Panc1 (cell line): ENCODE measurements at regions not wholly inside any gene's neighbourhood (a gene's known extent, or its start where the extent isn't known, plus 50 kb on each side); places are given as distances from the start of the nearest gene placed in this dataset.

Experiments
- POLR2AphosphoS5 ChIP-seq: IDR thresholded peaks from 2 replicates; pipeline ENCODE4 v1.6.1; 2012; ENCODE audit warnings: mild to moderate bottlenecking, low read depth, low read length, moderate library complexity
- REST ChIP-seq, 2 experiments: IDR thresholded peaks; 2 replicates each; pipeline ENCODE4 v1.6.1; 2011 to 2012; ENCODE audit warnings: low read depth in 2 of 2, control low read depth in 1 of 2, low read length in 1 of 2, mild to moderate bottlenecking in 1 of 2, moderate library complexity in 1 of 2; ENCODE audit not compliant: insufficient read depth in 1 of 2
- TF ChIP-seq, protein P1 (sequence below): fragments of 450-650 bp; IDR thresholded peaks from 2 replicates; pipeline ENCODE4 v1.5.1; 2017; ENCODE audit warnings: mild to moderate bottlenecking

DNA sequence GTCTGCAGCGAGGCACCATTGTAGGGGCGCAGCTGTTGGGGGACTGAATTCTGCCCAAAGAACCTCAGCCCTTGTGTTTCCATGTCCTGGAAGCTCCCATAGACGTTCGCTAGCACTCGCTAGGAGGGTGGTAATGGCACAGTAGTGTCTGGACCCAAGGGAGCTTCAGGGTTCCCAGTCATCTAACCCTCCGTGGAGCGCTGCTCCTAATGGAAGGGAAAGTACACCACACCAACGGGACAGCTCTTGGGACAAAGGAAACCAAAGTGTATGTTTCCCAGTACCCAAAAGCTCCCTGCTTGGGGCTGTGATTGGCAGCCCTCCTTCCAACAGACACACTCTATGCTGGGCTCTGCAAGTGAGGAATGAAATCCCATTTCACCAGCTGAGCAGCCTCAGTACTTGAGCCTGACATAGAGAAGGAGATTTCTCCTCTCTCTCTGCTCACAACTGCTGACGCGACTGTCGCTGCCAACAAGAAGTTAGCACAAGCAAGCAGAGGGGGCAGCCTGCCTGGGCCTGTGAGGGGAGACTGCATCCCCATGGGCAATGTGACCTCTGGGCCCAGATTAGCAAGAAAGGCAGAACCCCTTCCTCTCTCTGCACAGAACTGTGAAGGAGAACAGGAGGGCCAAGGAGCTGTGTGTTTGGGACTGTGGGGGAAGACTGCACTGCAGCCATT is 67.6 kb upstream of the SMARCAD1 start:
- TF ChIP-seq, protein P1, sequence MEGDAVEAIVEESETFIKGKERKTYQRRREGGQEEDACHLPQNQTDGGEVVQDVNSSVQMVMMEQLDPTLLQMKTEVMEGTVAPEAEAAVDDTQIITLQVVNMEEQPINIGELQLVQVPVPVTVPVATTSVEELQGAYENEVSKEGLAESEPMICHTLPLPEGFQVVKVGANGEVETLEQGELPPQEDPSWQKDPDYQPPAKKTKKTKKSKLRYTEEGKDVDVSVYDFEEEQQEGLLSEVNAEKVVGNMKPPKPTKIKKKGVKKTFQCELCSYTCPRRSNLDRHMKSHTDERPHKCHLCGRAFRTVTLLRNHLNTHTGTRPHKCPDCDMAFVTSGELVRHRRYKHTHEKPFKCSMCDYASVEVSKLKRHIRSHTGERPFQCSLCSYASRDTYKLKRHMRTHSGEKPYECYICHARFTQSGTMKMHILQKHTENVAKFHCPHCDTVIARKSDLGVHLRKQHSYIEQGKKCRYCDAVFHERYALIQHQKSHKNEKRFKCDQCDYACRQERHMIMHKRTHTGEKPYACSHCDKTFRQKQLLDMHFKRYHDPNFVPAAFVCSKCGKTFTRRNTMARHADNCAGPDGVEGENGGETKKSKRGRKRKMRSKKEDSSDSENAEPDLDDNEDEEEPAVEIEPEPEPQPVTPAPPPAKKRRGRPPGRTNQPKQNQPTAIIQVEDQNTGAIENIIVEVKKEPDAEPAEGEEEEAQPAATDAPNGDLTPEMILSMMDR = no peak
- TF ChIP-seq REST (IDR thresholded peaks at IDR 0.05; ENCODE audit: insufficient read depth in 1 of 2, low read depth in 2 of 2, low read length in 1 of 2) = no peak
- no peak for TF ChIP-seq POLR2AphosphoS5
